ENCODE measurements at regions not wholly inside any gene's neighbourhood (a gene's known extent, or its start where the extent isn't known, plus 50 kb on each side); places are given as distances from the start of the nearest gene placed in this dataset.

DNA sequence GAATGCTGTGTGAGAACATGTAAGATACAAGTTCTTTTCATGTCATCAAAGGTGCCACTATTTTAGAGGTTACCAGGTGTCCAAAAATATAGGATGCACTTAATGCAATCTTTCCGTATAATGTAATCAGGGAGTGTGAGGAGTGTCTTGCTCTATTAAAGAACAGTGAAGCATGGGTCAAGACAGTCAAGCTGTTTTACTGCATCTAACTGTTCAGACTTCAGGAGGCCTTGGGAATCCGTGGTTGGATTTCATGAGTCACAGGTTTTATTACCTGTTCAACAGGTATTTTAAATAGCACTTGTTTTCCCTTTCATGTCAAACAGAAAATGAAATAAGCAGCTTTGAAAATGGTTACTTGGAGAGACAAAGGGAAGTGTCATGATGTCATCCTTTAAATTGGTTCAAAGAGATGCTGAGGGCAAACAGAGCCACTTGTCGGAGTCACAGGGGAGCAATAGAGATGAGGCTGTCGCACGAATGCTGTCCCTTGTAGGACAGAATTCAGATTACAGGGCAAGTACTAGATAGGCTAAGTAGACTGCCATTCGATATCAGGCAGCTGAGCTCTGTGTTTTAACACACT is 621.5 kb downstream of the QKI start:
- TF ChIP-seq, protein P1, sequence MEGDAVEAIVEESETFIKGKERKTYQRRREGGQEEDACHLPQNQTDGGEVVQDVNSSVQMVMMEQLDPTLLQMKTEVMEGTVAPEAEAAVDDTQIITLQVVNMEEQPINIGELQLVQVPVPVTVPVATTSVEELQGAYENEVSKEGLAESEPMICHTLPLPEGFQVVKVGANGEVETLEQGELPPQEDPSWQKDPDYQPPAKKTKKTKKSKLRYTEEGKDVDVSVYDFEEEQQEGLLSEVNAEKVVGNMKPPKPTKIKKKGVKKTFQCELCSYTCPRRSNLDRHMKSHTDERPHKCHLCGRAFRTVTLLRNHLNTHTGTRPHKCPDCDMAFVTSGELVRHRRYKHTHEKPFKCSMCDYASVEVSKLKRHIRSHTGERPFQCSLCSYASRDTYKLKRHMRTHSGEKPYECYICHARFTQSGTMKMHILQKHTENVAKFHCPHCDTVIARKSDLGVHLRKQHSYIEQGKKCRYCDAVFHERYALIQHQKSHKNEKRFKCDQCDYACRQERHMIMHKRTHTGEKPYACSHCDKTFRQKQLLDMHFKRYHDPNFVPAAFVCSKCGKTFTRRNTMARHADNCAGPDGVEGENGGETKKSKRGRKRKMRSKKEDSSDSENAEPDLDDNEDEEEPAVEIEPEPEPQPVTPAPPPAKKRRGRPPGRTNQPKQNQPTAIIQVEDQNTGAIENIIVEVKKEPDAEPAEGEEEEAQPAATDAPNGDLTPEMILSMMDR (IDR thresholded peaks at IDR 0.05), result no peak
- TF ChIP-seq POLR2A (IDR thresholded peaks at IDR 0.05), result no peak
- TF ChIP-seq POLR2AphosphoS5 (IDR thresholded peaks at IDR 0.05), result no peak
